Esophagus muscularis mucosa (tissue), 4 donors: ENCODE measurements at regions not wholly inside any gene's neighbourhood (a gene's known extent, or its start where the extent isn't known, plus 50 kb on each side); places are given as distances from the start of the nearest gene placed in this dataset.

ENCODE experiments used
- DNase-seq: peaks from one replicate; pipeline ENCODE4 v3.0.0-alpha.2; 2017; ENCODE audit errors: extremely low spot score
- H3K27ac ChIP-seq, 4 donors: fragments of 200-600 bp; sonication (generic); replicated peaks in 1 of 4; 1 replicate in 3 of 4; 2 replicates in 1 of 4; pipeline ENCODE4 v1.5.1; 2016 to 2019; ENCODE audit warnings: mild to moderate bottlenecking in 1 of 4
- H3K27me3 ChIP-seq, 4 donors: fragments of 200-600 bp; sonication (generic); one replicate each; pipeline versions ENCODE4 v1.5.1 to v1.6.0; 2016 to 2019
- H3K36me3 ChIP-seq, 4 donors: fragments of 200-600 bp; sonication (generic); one replicate each; pipeline ENCODE4 v1.5.1; 2016 to 2019
- H3K4me1 ChIP-seq, 4 donors: fragments of 200-600 bp; sonication (generic); one replicate each; pipeline ENCODE4 v1.5.1; 2016 to 2019
- H3K4me3 ChIP-seq, 4 donors: fragments of 200-600 bp; sonication (generic); 1 replicate in 2 of 4; 2 replicates in 2 of 4; pipeline ENCODE4 v1.5.1; 2016 to 2019; ENCODE audit warnings: mild to moderate bottlenecking in 4 of 4, moderate library complexity in 1 of 4
- H3K9me3 ChIP-seq, 4 donors: fragments of 200-600 bp; sonication (generic); 1 replicate in 3 of 4; 2 replicates in 1 of 4; pipeline ENCODE4 v1.5.1; 2016 to 2019
- EP300 ChIP-seq: sonication (generic); formaldehyde crosslinking; IDR thresholded peaks from one replicate; pipeline ENCODE4 v1.6.1; 2017; ENCODE audit warnings: antibody characterized with exemption
- POLR2A ChIP-seq: fragments of 450-650 bp; IDR thresholded peaks from one replicate; pipeline ENCODE4 v1.6.1; 2017; ENCODE audit warnings: antibody characterized with exemption, moderate library complexity, mild to moderate bottlenecking, low read depth
- POLR2AphosphoS5 ChIP-seq, 2 donors: sonication (generic); formaldehyde crosslinking; IDR thresholded peaks; one replicate each; pipeline ENCODE4 v1.6.1; 2017; ENCODE audit warnings: antibody characterized with exemption in 2 of 2
- WGBS: methylation state at CpG from one replicate; pipeline ENCODE4 v1.1.5; 2018; 5-methylcytosine and 5-hydroxymethylcytosine counted together
- intact Hi-C: fragments of 100-400 bp; cut with DNase I; formaldehyde crosslinking; loops from one replicate; pipeline ENCODE4 v1.15.1; 2023
- TF ChIP-seq, protein P1 (sequence below), 3 experiments: fragments of 200-600 bp in 2 of 3; fragments of 450-650 bp in 1 of 3; sonication (generic) in 2 of 3; IDR thresholded peaks; one replicate each; pipeline ENCODE4 v1.5.1; 2017 to 2019; ENCODE audit warnings: antibody characterized with exemption in 3 of 3, mild to moderate bottlenecking in 2 of 3, moderate library complexity in 1 of 3

DNA sequence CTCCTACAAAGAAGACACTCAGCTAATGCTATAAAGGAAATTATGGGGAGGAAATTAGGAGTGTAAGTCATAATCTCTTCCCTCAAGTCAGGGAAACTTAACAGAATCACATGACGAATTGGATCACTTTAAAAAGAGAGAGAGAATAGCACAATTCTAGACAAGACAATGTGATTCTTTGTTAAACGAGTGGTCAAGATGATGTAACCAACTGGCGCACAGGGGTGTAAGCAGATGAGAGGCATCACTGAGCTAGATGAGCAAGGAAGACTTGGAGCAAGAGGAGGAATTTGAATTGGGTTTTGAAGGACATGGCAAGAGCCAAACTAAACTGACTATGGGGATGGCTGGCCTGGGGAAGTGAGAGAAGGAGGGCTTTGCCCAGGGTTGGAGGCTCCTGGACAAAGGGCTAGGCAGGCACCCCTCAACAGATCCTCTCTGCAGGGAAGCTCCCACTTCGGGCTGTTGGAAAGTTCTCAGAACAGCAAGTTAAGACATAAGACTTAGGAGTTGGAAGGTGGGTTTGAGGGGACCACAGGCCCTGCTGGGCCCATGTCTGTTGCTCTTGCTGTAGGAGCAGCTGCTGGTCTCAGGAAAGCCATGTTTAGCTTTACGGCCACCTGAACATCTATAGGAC, 123.9 kb upstream of the GRIK3 start:
- H3K9me3 ChIP-seq: peaks cover 0 to 13% (median 5%) of the 10 kb centered on the region in 4 donors
- H3K4me3 ChIP-seq: no peak overlapping the region
- H3K27me3 ChIP-seq: peaks cover 0 to 42% (median 0%) of the 10 kb centered on the region in 4 donors
- DNase-seq: peak; percentile 90
- H3K4me1 ChIP-seq: no peaks in the 10 kb centered on the region
- TF ChIP-seq POLR2AphosphoS5 (IDR thresholded peaks at IDR 0.05): no peak
- TF ChIP-seq, protein P1, sequence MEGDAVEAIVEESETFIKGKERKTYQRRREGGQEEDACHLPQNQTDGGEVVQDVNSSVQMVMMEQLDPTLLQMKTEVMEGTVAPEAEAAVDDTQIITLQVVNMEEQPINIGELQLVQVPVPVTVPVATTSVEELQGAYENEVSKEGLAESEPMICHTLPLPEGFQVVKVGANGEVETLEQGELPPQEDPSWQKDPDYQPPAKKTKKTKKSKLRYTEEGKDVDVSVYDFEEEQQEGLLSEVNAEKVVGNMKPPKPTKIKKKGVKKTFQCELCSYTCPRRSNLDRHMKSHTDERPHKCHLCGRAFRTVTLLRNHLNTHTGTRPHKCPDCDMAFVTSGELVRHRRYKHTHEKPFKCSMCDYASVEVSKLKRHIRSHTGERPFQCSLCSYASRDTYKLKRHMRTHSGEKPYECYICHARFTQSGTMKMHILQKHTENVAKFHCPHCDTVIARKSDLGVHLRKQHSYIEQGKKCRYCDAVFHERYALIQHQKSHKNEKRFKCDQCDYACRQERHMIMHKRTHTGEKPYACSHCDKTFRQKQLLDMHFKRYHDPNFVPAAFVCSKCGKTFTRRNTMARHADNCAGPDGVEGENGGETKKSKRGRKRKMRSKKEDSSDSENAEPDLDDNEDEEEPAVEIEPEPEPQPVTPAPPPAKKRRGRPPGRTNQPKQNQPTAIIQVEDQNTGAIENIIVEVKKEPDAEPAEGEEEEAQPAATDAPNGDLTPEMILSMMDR (IDR thresholded peaks at IDR 0.05): no peak
- TF ChIP-seq EP300: no peak
- no peak for TF ChIP-seq POLR2A
- H3K36me3 ChIP-seq: no peaks in the 10 kb centered on the region
- WGBS: 65% methylated on average over 5 of the region's 5 CpGs
- no peak overlapping the region for H3K27ac ChIP-seq
- intact Hi-C loops: no loop called here

DNA sequence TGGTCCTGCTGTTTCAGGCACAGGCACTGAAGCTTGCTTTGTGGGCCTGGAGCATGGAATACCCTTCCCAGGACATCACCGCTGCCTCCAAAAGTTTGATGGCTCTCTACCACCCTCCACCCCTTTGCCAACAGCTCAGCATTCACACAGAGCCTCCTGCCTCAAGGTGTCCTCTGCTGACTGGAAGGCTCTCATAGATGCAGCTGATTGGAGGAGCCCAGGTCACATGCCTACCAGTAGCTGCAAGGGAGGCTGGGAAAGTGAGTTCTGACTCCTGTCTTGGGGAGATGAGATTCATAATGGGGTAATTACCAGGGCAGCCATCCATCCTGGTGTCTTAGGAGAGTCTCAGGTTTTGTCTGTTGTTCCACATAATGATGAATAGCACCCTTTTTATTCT, 124.8 kb upstream of the GRIK3 start:
- intact Hi-C loops: no loop called here
- Histone ChIP-seq H3K27me3 (peaks cover 0 to 36% (median 0%) of the 10 kb centered on the region in 4 donors), H3K4me1 (no peaks in the 10 kb centered on the region), H3K27ac (no peak overlapping the region), H3K36me3 (no peaks in the 10 kb centered on the region), H3K9me3 (peaks cover 0 to 14% (median 5%) of the 10 kb centered on the region in 4 donors), H3K4me3 (no peak overlapping the region)
- WGBS: 56% methylated on average over 1 of the region's 1 CpG
- DNase-seq: peak; percentile 26
- TF ChIP-seq POLR2AphosphoS5 (IDR thresholded peaks at IDR 0.05) (no peak), EP300 (no peak), POLR2A (no peak)
- TF ChIP-seq, protein P1 (IDR thresholded peaks at IDR 0.05): no peak

DNA sequence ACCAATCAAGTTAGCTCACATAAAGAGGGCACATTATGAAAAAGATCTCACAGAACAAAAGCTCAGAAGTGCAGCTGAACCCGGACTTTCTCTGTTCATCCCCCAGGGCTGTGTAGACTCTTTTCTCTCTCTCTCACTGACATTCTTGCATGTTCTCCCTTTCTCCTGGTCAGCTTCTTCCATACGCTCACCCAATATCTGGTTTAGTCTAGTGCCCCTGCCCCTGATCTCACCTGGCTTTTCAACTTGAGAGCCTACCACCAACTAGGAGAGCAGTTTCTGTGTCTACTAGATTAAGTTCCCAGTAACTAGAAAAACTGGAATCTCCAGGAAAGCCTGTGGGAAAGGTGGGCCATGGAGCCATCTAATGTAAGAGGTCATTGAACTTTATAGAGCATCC, 126.9 kb upstream of the GRIK3 start:
- no peak overlapping the region for H3K27ac ChIP-seq
- H3K4me3 ChIP-seq: no peak overlapping the region
- TF ChIP-seq, protein P1 (IDR thresholded peaks at IDR 0.05): no peak
- TF ChIP-seq POLR2AphosphoS5 (IDR thresholded peaks at IDR 0.05): no peak
- no peak for TF ChIP-seq EP300
- no peak for TF ChIP-seq POLR2A
- no peaks in the 10 kb centered on the region for H3K4me1 ChIP-seq
- WGBS: 87% methylated on average over 2 of the region's 2 CpGs
- intact Hi-C loops: no loop called here
- peaks cover 0 to 15% (median 0%) of the 10 kb centered on the region in 4 donors for H3K27me3 ChIP-seq
- H3K9me3 ChIP-seq: peaks cover 0 to 22% (median 10%) of the 10 kb centered on the region in 4 donors
- peak; percentile 75 for DNase-seq
- H3K36me3 ChIP-seq: no peaks in the 10 kb centered on the region

DNA sequence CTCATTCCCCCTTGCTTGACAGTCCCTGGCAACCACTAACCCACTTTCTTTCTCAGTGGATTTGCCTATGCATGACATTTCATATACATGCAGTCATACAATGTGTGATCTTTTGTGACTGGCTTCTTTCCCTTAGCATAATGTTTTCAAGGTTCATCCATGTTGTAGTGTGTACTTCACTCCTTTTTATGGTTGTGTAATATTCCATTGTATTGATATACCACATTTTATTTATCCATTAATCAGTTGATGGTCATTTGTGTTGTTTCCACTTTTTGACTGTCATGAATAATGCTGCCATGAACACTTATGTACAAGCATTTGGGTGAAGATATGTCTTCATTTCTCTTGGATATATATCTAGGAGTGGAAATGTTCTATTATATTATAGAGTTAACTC, 127.7 kb upstream of the GRIK3 start:
- H3K27ac ChIP-seq: no peak overlapping the region
- no peak for DNase-seq
- TF ChIP-seq POLR2A: no peak
- TF ChIP-seq, protein P1 (IDR thresholded peaks at IDR 0.05): no peak
- no peak for TF ChIP-seq EP300
- no peak for TF ChIP-seq POLR2AphosphoS5 (IDR thresholded peaks at IDR 0.05)
- no peaks in the 10 kb centered on the region for H3K36me3 ChIP-seq
- intact Hi-C loops: no loop called here
- H3K4me1 ChIP-seq: no peaks in the 10 kb centered on the region
- H3K4me3 ChIP-seq: no peak overlapping the region
- peaks cover 0 to 22% (median 11%) of the 10 kb centered on the region in 4 donors for H3K9me3 ChIP-seq
- peaks cover 0 to 12% (median 0%) of the 10 kb centered on the region in 4 donors for H3K27me3 ChIP-seq

DNA sequence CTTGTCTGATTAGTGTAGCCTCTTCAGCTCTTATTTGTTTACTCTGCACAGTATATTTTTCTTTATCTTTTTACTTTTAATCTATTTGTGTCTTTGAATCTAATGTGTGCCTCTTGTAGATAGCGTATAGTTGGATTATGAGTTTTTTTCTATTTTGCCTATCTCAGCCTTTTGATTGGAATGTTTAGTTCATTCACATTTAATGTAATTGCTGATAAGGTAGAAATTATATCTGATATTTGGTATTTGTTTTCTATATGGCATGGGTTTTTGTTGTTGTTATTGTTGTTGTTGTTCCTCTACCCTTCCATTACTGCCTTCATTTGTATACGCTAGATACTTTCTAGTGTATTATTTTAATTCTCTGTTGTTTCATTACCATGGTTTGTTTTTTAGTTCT, 131.7 kb upstream of the GRIK3 start:
- intact Hi-C loops: no loop called here
- Histone ChIP-seq H3K9me3 (peaks cover 0 to 22% (median 13%) of the 10 kb centered on the region in 4 donors), H3K27me3 (peaks cover 0 to 11% (median 0%) of the 10 kb centered on the region in 4 donors), H3K27ac (no peak overlapping the region), H3K4me1 (no peaks in the 10 kb centered on the region), H3K4me3 (no peak overlapping the region), H3K36me3 (no peaks in the 10 kb centered on the region)
- WGBS: 96% methylated on average over 2 of the region's 2 CpGs
- TF ChIP-seq, protein P1 (IDR thresholded peaks at IDR 0.05): no peak
- TF ChIP-seq EP300: no peak
- TF ChIP-seq POLR2AphosphoS5 (IDR thresholded peaks at IDR 0.05): no peak
- TF ChIP-seq POLR2A: no peak
- DNase-seq: no peak
